SK-N-SH (cell line): ENCODE measurements at regions not wholly inside any gene's neighbourhood (a gene's known extent, or its start where the extent isn't known, plus 50 kb on each side); places are given as distances from the start of the nearest gene placed in this dataset.

Experiments
- CTCF ChIA-PET: fragments of 300-600, 350-600 bp; formaldehyde crosslinking; extraction: SDS; loops from one replicate; lab custom pipeline; 2021; lab: Yijun Ruan, JAX
- POLR2A ChIA-PET: fragments of 350-600 bp; sonication (Branson Sonifier 250); formaldehyde crosslinking; extraction: SDS; loops from one replicate; lab custom pipeline; 2020; ENCODE audit warnings: antibody characterized with exemption, inconsistent platforms; lab: Yijun Ruan, JAX
- DNase-seq: peaks from one replicate; pipeline ENCODE4 v3.0.0; 2012
- H2AFZ ChIP-seq: fragments of 200-600 bp; sonication (generic); 2 replicates; pipeline ENCODE4 v1.8.1; 2016; ENCODE audit warnings: antibody characterized with exemption, mild to moderate bottlenecking, low read depth
- H3F3A ChIP-seq: fragments of 200-600 bp; sonication (generic); replicated peaks from 2 replicates; pipeline ENCODE3; 2016; ENCODE audit warnings: antibody characterized with exemption, mild to moderate bottlenecking; ENCODE audit not compliant: insufficient read depth
- H3K27ac ChIP-seq, 2 experiments: fragments of 200-500 bp in 1 of 2; fragments of 200-600 bp in 1 of 2; sonication (Bioruptor generic) in 1 of 2; sonication (generic), shearing (Covaris generic) in 1 of 2; 2 replicates each; pipeline versions ENCODE4 v1.5.1 to v1.6.1; 2014 to 2016; ENCODE audit warnings: low read depth in 2 of 2, inconsistent platforms in 1 of 2, low read length in 1 of 2, mild to moderate bottlenecking in 1 of 2, mixed read lengths in 1 of 2
- H3K27me3 ChIP-seq: fragments of 200-600 bp; sonication (generic), shearing (Covaris generic); 2 replicates; pipeline ENCODE4 v1.6.1; 2016; ENCODE audit warnings: mixed run types; ENCODE audit not compliant: insufficient read depth
- H3K36me3 ChIP-seq, 2 experiments: fragments of 200-500 bp in 1 of 2; fragments of 200-600 bp in 1 of 2; sonication (Bioruptor generic) in 1 of 2; sonication (generic) in 1 of 2; replicated peaks in 1 of 2; 2 replicates each; pipeline versions ENCODE3 to v1.5.1; 2014 to 2016; ENCODE audit warnings: low read length in 1 of 2, mild to moderate bottlenecking in 1 of 2; ENCODE audit not compliant: insufficient read depth in 2 of 2, control insufficient read depth in 1 of 2
- H3K4me1 ChIP-seq, 2 experiments: fragments of 200-500 bp in 1 of 2; fragments of 200-600 bp in 1 of 2; sonication (Bioruptor generic) in 1 of 2; sonication (generic), shearing (Covaris generic) in 1 of 2; 2 replicates each; pipeline versions ENCODE4 v1.5.1 to v1.6.1; 2014 to 2016; ENCODE audit warnings: low read depth in 1 of 2, low read length in 1 of 2, mixed run types in 1 of 2; ENCODE audit not compliant: insufficient read depth in 2 of 2, control insufficient read depth in 1 of 2
- H3K4me2 ChIP-seq: fragments of 200-600 bp; sonication (generic), shearing (Covaris generic); 2 replicates; pipeline ENCODE4 v1.6.1; 2017; ENCODE audit warnings: mixed run types
- H3K4me3 ChIP-seq, 2 experiments: fragments of 200-500 bp in 1 of 2; fragments of 200-600 bp in 1 of 2; sonication (Bioruptor generic) in 1 of 2; sonication (generic), shearing (Covaris generic) in 1 of 2; 2 replicates each; pipeline versions ENCODE4 v1.5.1 to v1.8.1; 2014 to 2016; ENCODE audit warnings: low read depth in 2 of 2, inconsistent platforms in 1 of 2, low read length in 1 of 2, mild to moderate bottlenecking in 1 of 2, mixed read lengths in 1 of 2, moderate library complexity in 1 of 2
- H3K79me2 ChIP-seq: fragments of 200-600 bp; sonication (generic); 2 replicates; pipeline ENCODE4 v1.8.1; 2017; ENCODE audit warnings: mild to moderate bottlenecking; ENCODE audit not compliant: insufficient read depth
- H3K9ac ChIP-seq: fragments of 200-600 bp; sonication (generic); 2 replicates; pipeline ENCODE4 v1.6.1; 2017; ENCODE audit warnings: mixed run types
- H3K9me2 ChIP-seq: fragments of 200-600 bp; sonication (generic); 2 replicates; pipeline ENCODE4 v1.6.1; 2017; ENCODE audit warnings: mixed run types
- H3K9me3 ChIP-seq: fragments of 200-600 bp; sonication (generic); 2 replicates; pipeline ENCODE4 v1.6.1; 2017; ENCODE audit warnings: mixed run types, mild to moderate bottlenecking, moderate library complexity
- H4K20me1 ChIP-seq: fragments of 200-600 bp; sonication (generic); 2 replicates; pipeline ENCODE4 v1.6.1; 2017; ENCODE audit warnings: mild to moderate bottlenecking, mixed run types; ENCODE audit not compliant: insufficient read depth
- ELF1 ChIP-seq: IDR thresholded peaks from 2 replicates; pipeline ENCODE4 v1.4.0; 2012
- EP300 ChIP-seq, 2 experiments: IDR thresholded peaks; 2 replicates each; pipeline versions ENCODE4 v1.4.0 to v1.6.1; 2012; ENCODE audit warnings: borderline replicate concordance in 1 of 2, low read depth in 1 of 2, low read length in 1 of 2
- EZH2phosphoT487 ChIP-seq: fragments of 200-600 bp; sonication (generic); IDR thresholded peaks from 2 replicates; pipeline ENCODE4 v1.6.1; 2017; ENCODE audit warnings: low read depth, mixed run types, mild to moderate bottlenecking, antibody characterized with exemption, moderate library complexity, borderline replicate concordance
- FOXJ3 ChIP-seq: sonication (generic); formaldehyde crosslinking; IDR thresholded peaks from 2 replicates; pipeline ENCODE4 v1.5.1; 2020; ENCODE audit warnings: mild to moderate bottlenecking, missing genetic modification reagents
- GATA2 ChIP-seq: sonication (generic); formaldehyde crosslinking; IDR thresholded peaks from 2 replicates; pipeline ENCODE4 v1.5.0; 2020; ENCODE audit warnings: mild to moderate bottlenecking, missing genetic modification reagents
- JUND ChIP-seq: IDR thresholded peaks from 2 replicates; pipeline ENCODE4 v1.4.0; 2012
- MEF2A ChIP-seq: IDR thresholded peaks from 2 replicates; pipeline ENCODE4 v1.4.0; 2012; ENCODE audit warnings: low read depth, borderline replicate concordance
- MXI1 ChIP-seq: IDR thresholded peaks from 2 replicates; pipeline ENCODE4 v1.6.1; 2012; ENCODE audit warnings: mild to moderate bottlenecking, low read depth, low read length, improper control_type of control experiment
- NFIC ChIP-seq: IDR thresholded peaks from 2 replicates; pipeline ENCODE4 v1.4.0; 2012; ENCODE audit warnings: borderline replicate concordance
- NRF1 ChIP-seq: IDR thresholded peaks from 2 replicates; pipeline ENCODE4 v1.6.1; 2012; ENCODE audit warnings: low read depth, mild to moderate bottlenecking, low read length
- RAD21 ChIP-seq: IDR thresholded peaks from 2 replicates; pipeline ENCODE4 v1.6.1; 2012; ENCODE audit warnings: mild to moderate bottlenecking, low read length
- RCOR1 ChIP-seq: fragments of 150-350 bp; IDR thresholded peaks from 2 replicates; pipeline ENCODE4 v1.6.1; 2017; ENCODE audit warnings: antibody characterized with exemption, low read length
- RFX5 ChIP-seq: IDR thresholded peaks from 2 replicates; pipeline ENCODE4 v1.6.1; 2012; ENCODE audit warnings: mild to moderate bottlenecking, improper control_type of control experiment, low read length
- RXRA ChIP-seq: IDR thresholded peaks from 2 replicates; pipeline ENCODE4 v1.4.0; 2012; ENCODE audit warnings: low read depth, mild to moderate bottlenecking, borderline replicate concordance
- SIN3A ChIP-seq: IDR thresholded peaks from 2 replicates; pipeline ENCODE4 v1.6.1; 2012; ENCODE audit warnings: low read depth, mild to moderate bottlenecking, low read length, moderate library complexity, borderline replicate concordance
- SMC3 ChIP-seq: IDR thresholded peaks from 2 replicates; pipeline ENCODE4 v1.6.1; 2012; ENCODE audit warnings: low read depth, low read length, improper control_type of control experiment
- TAF1 ChIP-seq: IDR thresholded peaks from 2 replicates; pipeline ENCODE4 v1.6.1; 2012; ENCODE audit warnings: low read depth, mild to moderate bottlenecking, low read length, moderate library complexity, borderline replicate concordance
- TCF12 ChIP-seq: IDR thresholded peaks from 2 replicates; pipeline ENCODE4 v1.4.0; 2012
- YY1 ChIP-seq: IDR thresholded peaks from 2 replicates; pipeline ENCODE4 v1.4.0; 2012; ENCODE audit warnings: low read depth, mild to moderate bottlenecking
- WGBS: methylation state at CpG from one replicate; pipeline ENCODE4 v1.1.6; 2017; ENCODE audit warnings: low lambda C conversion rate; 5-methylcytosine and 5-hydroxymethylcytosine counted together
- TF ChIP-seq, protein P1 (sequence below): fragments of 150-350 bp; IDR thresholded peaks from 2 replicates; pipeline ENCODE4 v1.6.1; 2017; ENCODE audit warnings: antibody characterized with exemption, low read length, low read depth, borderline replicate concordance
- TF ChIP-seq, protein P2 (sequence below): IDR thresholded peaks from 2 replicates; pipeline ENCODE4 v1.4.0; 2012; ENCODE audit warnings: low read depth, borderline replicate concordance
- TF ChIP-seq, protein P3 (sequence below): IDR thresholded peaks from 2 replicates; pipeline ENCODE4 v1.4.0; 2012; ENCODE audit warnings: low read depth
- TF ChIP-seq, protein P4 (sequence below): fragments of 150-350 bp; IDR thresholded peaks from 2 replicates; pipeline ENCODE4 v1.6.1; 2016; ENCODE audit warnings: mild to moderate bottlenecking, low read depth, low read length
- TF ChIP-seq, protein P5 (sequence below): IDR thresholded peaks from 2 replicates; pipeline ENCODE4; 2012

DNA sequence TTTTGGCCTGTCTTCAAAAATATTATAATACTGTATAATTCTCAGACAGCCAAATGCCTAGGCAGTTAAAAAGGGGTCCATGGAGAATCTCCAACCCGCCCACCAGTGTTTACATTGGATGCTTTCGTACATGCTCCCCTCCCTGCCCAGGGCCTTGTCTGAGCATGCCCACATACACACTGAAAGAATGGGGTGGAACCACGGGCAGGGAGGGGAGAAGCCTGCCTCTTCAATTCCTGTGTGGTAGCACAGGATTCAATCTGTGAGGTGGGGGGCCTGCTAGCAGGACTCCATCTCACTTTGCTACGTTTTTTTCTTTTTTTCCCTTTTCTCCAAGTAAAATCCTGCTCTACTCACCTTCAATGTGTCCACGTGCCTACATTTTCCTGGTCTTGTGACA is 314.7 kb upstream of the GRAMD2B start:
- WGBS, result 65% methylated on average over 5 of the region's 5 CpGs

DNA sequence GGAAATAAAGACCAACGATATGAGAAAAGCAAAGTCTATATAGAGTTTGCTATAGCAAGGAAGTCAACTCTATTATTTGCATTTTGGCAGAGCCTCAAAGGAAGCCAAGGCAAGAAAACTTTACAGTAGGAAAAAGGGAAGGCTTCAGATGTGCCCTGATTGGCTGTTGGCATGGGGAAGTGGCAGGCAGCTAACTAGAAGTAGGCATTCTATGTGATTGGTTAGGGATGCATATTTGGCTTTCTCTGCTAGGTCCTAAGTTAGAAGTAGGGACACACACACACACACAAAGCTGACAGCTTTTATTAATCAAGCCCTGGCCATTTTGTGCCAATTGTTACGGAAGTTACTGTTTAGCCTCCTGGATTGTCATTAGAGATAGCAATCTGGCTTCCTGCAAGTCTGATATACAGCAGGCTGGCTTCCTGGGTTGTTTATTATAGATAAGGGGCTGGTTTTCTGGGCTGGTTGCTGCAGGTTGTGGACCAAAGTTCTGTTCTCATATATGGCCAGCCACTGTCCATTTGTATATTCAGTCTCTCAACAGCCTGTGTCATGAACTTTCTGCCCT is 308.1 kb upstream of the GRAMD2B start:
- H3K4me2 ChIP-seq, result no peak overlapping the region
- 40% methylated on average over 2 of the region's 2 CpGs for WGBS
- CTCF ChIA-PET, result no interaction called here

More for the DNA sequence above, 314.7 kb upstream of the GRAMD2B start:
- H3K36me3 ChIP-seq, result no peaks in the 10 kb centered on the region
- no peaks in the 10 kb centered on the region for H3K79me2 ChIP-seq
- H3K4me3 ChIP-seq, result no peak overlapping the region
- no peak overlapping the region for H3K27ac ChIP-seq
- no peak overlapping the region for H3K9ac ChIP-seq
- DNase-seq, result no peak
- H4K20me1 ChIP-seq, result no peaks in the 10 kb centered on the region
- H3K4me1 ChIP-seq, result no peaks in the 10 kb centered on the region
- TF ChIP-seq TAF1 (no peak), NFIC (no peak), RFX5 (no peak), EZH2phosphoT487 (no peak), SIN3A (no peak), FOXJ3 (CRISPR knock-in tag) (no peak), MXI1 (no peak), MEF2A (no peak), JUND (no peak), RAD21 (no peak), ELF1 (no peak), YY1 (no peak), RCOR1 (no peak), GATA2 (CRISPR knock-in tag) (no peak), SMC3 (no peak), RXRA (no peak)
- TF ChIP-seq, protein P1, sequence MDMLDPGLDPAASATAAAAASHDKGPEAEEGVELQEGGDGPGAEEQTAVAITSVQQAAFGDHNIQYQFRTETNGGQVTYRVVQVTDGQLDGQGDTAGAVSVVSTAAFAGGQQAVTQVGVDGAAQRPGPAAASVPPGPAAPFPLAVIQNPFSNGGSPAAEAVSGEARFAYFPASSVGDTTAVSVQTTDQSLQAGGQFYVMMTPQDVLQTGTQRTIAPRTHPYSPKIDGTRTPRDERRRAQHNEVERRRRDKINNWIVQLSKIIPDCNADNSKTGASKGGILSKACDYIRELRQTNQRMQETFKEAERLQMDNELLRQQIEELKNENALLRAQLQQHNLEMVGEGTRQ, result no peak
- TF ChIP-seq, protein P2, sequence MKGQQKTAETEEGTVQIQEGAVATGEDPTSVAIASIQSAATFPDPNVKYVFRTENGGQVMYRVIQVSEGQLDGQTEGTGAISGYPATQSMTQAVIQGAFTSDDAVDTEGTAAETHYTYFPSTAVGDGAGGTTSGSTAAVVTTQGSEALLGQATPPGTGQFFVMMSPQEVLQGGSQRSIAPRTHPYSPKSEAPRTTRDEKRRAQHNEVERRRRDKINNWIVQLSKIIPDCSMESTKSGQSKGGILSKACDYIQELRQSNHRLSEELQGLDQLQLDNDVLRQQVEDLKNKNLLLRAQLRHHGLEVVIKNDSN, result no peak
- TF ChIP-seq, protein P3, sequence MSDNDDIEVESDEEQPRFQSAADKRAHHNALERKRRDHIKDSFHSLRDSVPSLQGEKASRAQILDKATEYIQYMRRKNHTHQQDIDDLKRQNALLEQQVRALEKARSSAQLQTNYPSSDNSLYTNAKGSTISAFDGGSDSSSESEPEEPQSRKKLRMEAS, result no peak
- ChIA-PET CTCF (interaction anchor here (1.0 to 1.7 kb wide), 2 partner anchors 10 to 356 kb away, joined by 3 to 4 read pairs; no protein-coding TSS in a partner anchor), POLR2A (no interaction called here)
- no peaks in the 10 kb centered on the region for H3K9me2 ChIP-seq
- no peak overlapping the region for H3K4me2 ChIP-seq
- H3F3A ChIP-seq, result no peaks in the 10 kb centered on the region
- H2AFZ ChIP-seq, result no peak overlapping the region
- H3K9me3 ChIP-seq, result no peaks in the 10 kb centered on the region
- H3K27me3 ChIP-seq, result no peaks in the 10 kb centered on the region

More for the DNA sequence above, 308.1 kb upstream of the GRAMD2B start:
- no peaks in the 10 kb centered on the region; a peak in 1 of 4 replicates for H3K4me1 ChIP-seq
- H3K27me3 ChIP-seq, result no peaks in the 10 kb centered on the region
- POLR2A ChIA-PET, result no interaction called here
- no peak overlapping the region for H3K4me3 ChIP-seq
- no peak overlapping the region for H3K9ac ChIP-seq
- H3K9me3 ChIP-seq, result no peaks in the 10 kb centered on the region
- no peaks in the 10 kb centered on the region for H3K36me3 ChIP-seq
- no peak overlapping the region for H2AFZ ChIP-seq
- peak overlapping the region in 1 of 2 experiments; percentile 62; a peak in 1 of 4 replicates for H3K27ac ChIP-seq
- TF ChIP-seq GATA2 (CRISPR knock-in tag) (peak; percentile 65), TCF12 (peak; percentile 48), EP300 (IDR thresholded peaks at IDR 0.05; ENCODE audit: borderline replicate concordance in 1 of 2, low read depth in 1 of 2, low read length in 1 of 2) (peak in 1 of 2 experiments; percentile 51; a peak in 1 of 4 replicates), NRF1 (no peak)
- TF ChIP-seq, protein P4, sequence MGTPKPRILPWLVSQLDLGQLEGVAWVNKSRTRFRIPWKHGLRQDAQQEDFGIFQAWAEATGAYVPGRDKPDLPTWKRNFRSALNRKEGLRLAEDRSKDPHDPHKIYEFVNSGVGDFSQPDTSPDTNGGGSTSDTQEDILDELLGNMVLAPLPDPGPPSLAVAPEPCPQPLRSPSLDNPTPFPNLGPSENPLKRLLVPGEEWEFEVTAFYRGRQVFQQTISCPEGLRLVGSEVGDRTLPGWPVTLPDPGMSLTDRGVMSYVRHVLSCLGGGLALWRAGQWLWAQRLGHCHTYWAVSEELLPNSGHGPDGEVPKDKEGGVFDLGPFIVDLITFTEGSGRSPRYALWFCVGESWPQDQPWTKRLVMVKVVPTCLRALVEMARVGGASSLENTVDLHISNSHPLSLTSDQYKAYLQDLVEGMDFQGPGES, result no peak
- TF ChIP-seq, protein P5, sequence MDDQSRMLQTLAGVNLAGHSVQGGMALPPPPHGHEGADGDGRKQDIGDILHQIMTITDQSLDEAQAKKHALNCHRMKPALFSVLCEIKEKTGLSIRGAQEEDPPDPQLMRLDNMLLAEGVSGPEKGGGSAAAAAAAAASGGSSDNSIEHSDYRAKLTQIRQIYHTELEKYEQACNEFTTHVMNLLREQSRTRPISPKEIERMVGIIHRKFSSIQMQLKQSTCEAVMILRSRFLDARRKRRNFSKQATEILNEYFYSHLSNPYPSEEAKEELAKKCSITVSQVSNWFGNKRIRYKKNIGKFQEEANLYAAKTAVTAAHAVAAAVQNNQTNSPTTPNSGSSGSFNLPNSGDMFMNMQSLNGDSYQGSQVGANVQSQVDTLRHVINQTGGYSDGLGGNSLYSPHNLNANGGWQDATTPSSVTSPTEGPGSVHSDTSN, result no peak; the same call in 1 of the 2 replicates
- TF ChIP-seq, all 33 proteins: peak for 3
- Histone ChIP-seq H4K20me1 (no peaks in the 10 kb centered on the region), H3K79me2 (no peaks in the 10 kb centered on the region), H3K9me2 (no peaks in the 10 kb centered on the region), H3F3A (no peaks in the 10 kb centered on the region)
- DNase-seq, result no peak
